GM19372 (cell line): ENCODE measurements at regions not wholly inside any gene's neighbourhood (a gene's known extent, or its start where the extent isn't known, plus 50 kb on each side); places are given as distances from the start of the nearest gene placed in this dataset.
"Not testable (repeated sequence)": the region's sequence is repeated elsewhere in the genome, so short reads cannot be mapped to it uniquely, and the experiment has no call there.

Experiments
- ATAC-seq: cut with Tn5 transposase; IDR thresholded peaks from one replicate; pipeline ENCODE4 v1.9.1; 2021; ENCODE audit warnings: mild to moderate bottlenecking, low read depth, moderate library complexity; ENCODE audit not compliant: unreplicated experiment

GRCh38 chr2:235421618-235422017, 72.2 kb upstream of the AGAP1 start:
- ATAC-seq = no peak

- no peak for ATAC-seq
These were observed 63.3 kb upstream of the AGAP1 start for GRCh38 chr2:235430366-235431083.

GRCh38 chr2:235432741-235433520, 60.9 kb upstream of the AGAP1 start:
- ATAC-seq = no peak

- no peak for ATAC-seq
These were observed 60.0 kb upstream of the AGAP1 start for GRCh38 chr2:235433860-235434259.

GRCh38 chr2:235439959-235440662, 53.7 kb upstream of the AGAP1 start:
- ATAC-seq = no peak

- ATAC-seq = not testable (repeated sequence)
These were observed 50.3 kb upstream of the AGAP1 start for GRCh38 chr2:235443580-235443979.
